HG03442 (cell line): ENCODE measurements at regions not wholly inside any gene's neighbourhood (a gene's known extent, or its start where the extent isn't known, plus 50 kb on each side); places are given as distances from the start of the nearest gene placed in this dataset.

Experiments
- ATAC-seq: cut with Tn5 transposase; IDR thresholded peaks from one replicate; pipeline ENCODE4 v1.9.1; 2021; ENCODE audit warnings: mild to moderate bottlenecking, moderate library complexity; ENCODE audit not compliant: unreplicated experiment

- no peak for ATAC-seq
Observed at GRCh38 chrX:76228499-76228898, 55.6 kb downstream of the PBDC1 start.

GRCh38 chrX:76248901-76249300, 76.0 kb downstream of the PBDC1 start:
- no peak for ATAC-seq

- peak; percentile 85 for ATAC-seq
Observed at GRCh38 chrX:76253432-76253831, 80.6 kb downstream of the PBDC1 start.

- no peak for ATAC-seq
Observed at GRCh38 chrX:76279007-76279406, 106.1 kb downstream of the PBDC1 start.
